Neural progenitor cell (in vitro differentiated cells): ENCODE measurements at regions not wholly inside any gene's neighbourhood (a gene's known extent, or its start where the extent isn't known, plus 50 kb on each side); places are given as distances from the start of the nearest gene placed in this dataset.

Experiments
- EZH2 ChIP-seq: fragments of 200-600 bp; sonication (generic); IDR thresholded peaks from 2 replicates; pipeline ENCODE4 v1.6.1; 2017; ENCODE audit warnings: antibody characterized with exemption, mild to moderate bottlenecking, moderate library complexity
- TF ChIP-seq, protein P1 (sequence below): fragments of 200-600 bp; sonication (generic); IDR thresholded peaks from 2 replicates; pipeline ENCODE4 v1.5.1; 2017; ENCODE audit warnings: antibody characterized with exemption, mild to moderate bottlenecking

DNA sequence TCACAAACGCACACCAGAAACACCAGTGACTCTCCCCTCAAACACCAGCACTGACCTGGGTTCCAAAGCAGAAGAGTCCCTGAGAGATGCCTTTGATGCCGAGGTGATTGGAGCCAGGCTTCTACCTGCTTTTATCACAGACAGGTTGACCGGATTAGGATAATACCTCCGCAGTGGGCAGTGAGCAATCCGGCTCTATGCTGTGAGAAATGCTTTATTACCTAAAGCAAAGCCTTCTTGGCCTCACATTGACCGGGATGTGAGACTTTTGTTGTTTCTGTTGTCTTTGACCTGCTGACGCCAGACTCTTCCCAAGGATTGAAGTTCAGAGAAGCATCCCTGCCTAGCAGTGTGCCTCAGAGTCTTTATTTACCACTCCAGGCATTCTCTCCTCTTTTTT, 320.3 kb upstream of the CLINT1 start:
- TF ChIP-seq, protein P1, sequence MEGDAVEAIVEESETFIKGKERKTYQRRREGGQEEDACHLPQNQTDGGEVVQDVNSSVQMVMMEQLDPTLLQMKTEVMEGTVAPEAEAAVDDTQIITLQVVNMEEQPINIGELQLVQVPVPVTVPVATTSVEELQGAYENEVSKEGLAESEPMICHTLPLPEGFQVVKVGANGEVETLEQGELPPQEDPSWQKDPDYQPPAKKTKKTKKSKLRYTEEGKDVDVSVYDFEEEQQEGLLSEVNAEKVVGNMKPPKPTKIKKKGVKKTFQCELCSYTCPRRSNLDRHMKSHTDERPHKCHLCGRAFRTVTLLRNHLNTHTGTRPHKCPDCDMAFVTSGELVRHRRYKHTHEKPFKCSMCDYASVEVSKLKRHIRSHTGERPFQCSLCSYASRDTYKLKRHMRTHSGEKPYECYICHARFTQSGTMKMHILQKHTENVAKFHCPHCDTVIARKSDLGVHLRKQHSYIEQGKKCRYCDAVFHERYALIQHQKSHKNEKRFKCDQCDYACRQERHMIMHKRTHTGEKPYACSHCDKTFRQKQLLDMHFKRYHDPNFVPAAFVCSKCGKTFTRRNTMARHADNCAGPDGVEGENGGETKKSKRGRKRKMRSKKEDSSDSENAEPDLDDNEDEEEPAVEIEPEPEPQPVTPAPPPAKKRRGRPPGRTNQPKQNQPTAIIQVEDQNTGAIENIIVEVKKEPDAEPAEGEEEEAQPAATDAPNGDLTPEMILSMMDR, result no peak
- TF ChIP-seq EZH2, result no peak
